SU-DHL-6 (cell line): ENCODE measurements at regions not wholly inside any gene's neighbourhood (a gene's known extent, or its start where the extent isn't known, plus 50 kb on each side); places are given as distances from the start of the nearest gene placed in this dataset.

Experiments used
- H2AFZ ChIP-seq: fragments of 200-600 bp; sonication (generic); 2 replicates; pipeline ENCODE4 v1.6.1; 2014; ENCODE audit warnings: low read depth, mild to moderate bottlenecking, moderate library complexity, mixed read lengths, antibody characterized with exemption, low read length; ENCODE audit not compliant: severe bottlenecking
- H3F3A ChIP-seq: fragments of 200-600 bp; shearing (Covaris generic); 2 replicates; pipeline ENCODE4 v1.6.0; 2016; ENCODE audit warnings: antibody characterized with exemption, mild to moderate bottlenecking; ENCODE audit not compliant: insufficient read depth
- H3K27ac ChIP-seq: fragments of 200-600 bp; sonication (generic); 2 replicates; pipeline ENCODE4 v1.5.1; 2016; ENCODE audit warnings: low read depth, mild to moderate bottlenecking, low read length, moderate library complexity, mixed read lengths
- H3K27me3 ChIP-seq: fragments of 200-600 bp; sonication (generic), shearing (Covaris generic); 2 replicates; pipeline ENCODE4 v1.6.0; 2014; ENCODE audit warnings: mild to moderate bottlenecking, low read length
- H3K36me3 ChIP-seq: fragments of 200-600 bp; sonication (generic); 2 replicates; pipeline ENCODE4 v1.6.1; 2014; ENCODE audit warnings: mild to moderate bottlenecking, low read length, mixed read lengths
- H3K4me2 ChIP-seq: fragments of 300-600, 200-600 bp; shearing (Covaris generic), sonication (generic); 2 replicates; pipeline ENCODE4 v1.6.0; 2014; ENCODE audit warnings: low read length, low read depth, mild to moderate bottlenecking; ENCODE audit not compliant: poor library complexity, severe bottlenecking
- H3K4me3 ChIP-seq: fragments of 200-600 bp; sonication (generic); 2 replicates; pipeline ENCODE4 v1.5.1; 2014; ENCODE audit warnings: antibody characterized with exemption, low read length, mild to moderate bottlenecking, mixed read lengths; ENCODE audit not compliant: insufficient read depth, poor library complexity, severe bottlenecking
- H3K79me2 ChIP-seq: fragments of 200-600 bp; sonication (generic); 2 replicates; pipeline ENCODE4 v1.6.1; 2014; ENCODE audit warnings: mild to moderate bottlenecking, low read length, moderate library complexity; ENCODE audit not compliant: insufficient read depth
- H3K9ac ChIP-seq: fragments of 200-600 bp; sonication (generic); 2 replicates; pipeline ENCODE4 v1.7.0; 2014; ENCODE audit warnings: mild to moderate bottlenecking, low read length
- H3K9me2 ChIP-seq: fragments of 200-600 bp; sonication (generic); replicated peaks from 2 replicates; pipeline ENCODE4 v1.6.1; 2014; ENCODE audit warnings: low read length; ENCODE audit not compliant: insufficient read depth
- H3K9me3 ChIP-seq: fragments of 200-600 bp; sonication (generic); 2 replicates; pipeline ENCODE4 v1.6.1; 2014; ENCODE audit warnings: low read length, mixed read lengths; ENCODE audit not compliant: insufficient read depth
- H4K20me1 ChIP-seq: fragments of 200-600 bp; sonication (generic); 2 replicates; pipeline ENCODE4 v1.6.1; 2014; ENCODE audit warnings: low read depth, mild to moderate bottlenecking, antibody characterized with exemption, low read length, moderate library complexity, mixed read lengths
- EZH2phosphoT487 ChIP-seq: fragments of 200-600 bp; sonication (generic), shearing (Covaris generic); conservative IDR thresholded peaks from 2 replicates; pipeline ENCODE4 v1.6.1; 2018; ENCODE audit warnings: mild to moderate bottlenecking, antibody characterized with exemption, low read length, moderate library complexity, mixed read lengths
- TF ChIP-seq, protein P1 (sequence below): fragments of 200-600 bp; sonication (generic); IDR thresholded peaks from one replicate; pipeline ENCODE4 v1.5.1; 2017; ENCODE audit warnings: antibody characterized with exemption, mild to moderate bottlenecking, low read length, moderate library complexity; ENCODE audit not compliant: insufficient read depth, poor library complexity, severe bottlenecking

DNA sequence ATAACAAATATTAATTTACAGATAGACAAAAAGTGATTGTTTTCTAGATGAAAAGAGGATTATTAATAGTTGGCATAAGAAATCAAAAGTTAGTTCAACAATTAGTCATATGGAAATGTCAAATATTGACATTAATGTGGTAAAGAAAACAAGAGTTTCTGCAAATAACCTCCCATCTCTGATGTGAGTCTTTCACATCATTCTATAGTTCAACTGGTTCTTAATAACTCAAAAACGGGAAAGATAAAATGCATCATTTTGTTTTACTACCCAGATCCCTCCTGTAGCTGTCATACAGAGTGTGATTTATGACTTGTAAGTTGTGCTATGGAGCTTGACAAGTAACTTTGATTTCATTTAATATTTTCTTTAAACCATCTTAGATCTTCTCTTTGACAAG, 594.8 kb downstream of the ZWINT start:
- no peak overlapping the region for H3K9ac ChIP-seq
- H2AFZ ChIP-seq, result no peak overlapping the region
- H4K20me1 ChIP-seq, result no peaks in the 10 kb centered on the region
- H3K4me3 ChIP-seq, result no peak overlapping the region
- no peaks in the 10 kb centered on the region for H3K9me2 ChIP-seq
- H3K36me3 ChIP-seq, result no peaks in the 10 kb centered on the region
- H3K27ac ChIP-seq, result no peak overlapping the region
- H3K27me3 ChIP-seq, result no peaks in the 10 kb centered on the region
- TF ChIP-seq, protein P1, sequence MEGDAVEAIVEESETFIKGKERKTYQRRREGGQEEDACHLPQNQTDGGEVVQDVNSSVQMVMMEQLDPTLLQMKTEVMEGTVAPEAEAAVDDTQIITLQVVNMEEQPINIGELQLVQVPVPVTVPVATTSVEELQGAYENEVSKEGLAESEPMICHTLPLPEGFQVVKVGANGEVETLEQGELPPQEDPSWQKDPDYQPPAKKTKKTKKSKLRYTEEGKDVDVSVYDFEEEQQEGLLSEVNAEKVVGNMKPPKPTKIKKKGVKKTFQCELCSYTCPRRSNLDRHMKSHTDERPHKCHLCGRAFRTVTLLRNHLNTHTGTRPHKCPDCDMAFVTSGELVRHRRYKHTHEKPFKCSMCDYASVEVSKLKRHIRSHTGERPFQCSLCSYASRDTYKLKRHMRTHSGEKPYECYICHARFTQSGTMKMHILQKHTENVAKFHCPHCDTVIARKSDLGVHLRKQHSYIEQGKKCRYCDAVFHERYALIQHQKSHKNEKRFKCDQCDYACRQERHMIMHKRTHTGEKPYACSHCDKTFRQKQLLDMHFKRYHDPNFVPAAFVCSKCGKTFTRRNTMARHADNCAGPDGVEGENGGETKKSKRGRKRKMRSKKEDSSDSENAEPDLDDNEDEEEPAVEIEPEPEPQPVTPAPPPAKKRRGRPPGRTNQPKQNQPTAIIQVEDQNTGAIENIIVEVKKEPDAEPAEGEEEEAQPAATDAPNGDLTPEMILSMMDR, result no peak
- no peak for TF ChIP-seq EZH2phosphoT487
- H3K9me3 ChIP-seq, result no peaks in the 10 kb centered on the region
- no peak overlapping the region for H3K4me2 ChIP-seq
- no peaks in the 10 kb centered on the region for H3F3A ChIP-seq
- H3K79me2 ChIP-seq, result no peaks in the 10 kb centered on the region

DNA sequence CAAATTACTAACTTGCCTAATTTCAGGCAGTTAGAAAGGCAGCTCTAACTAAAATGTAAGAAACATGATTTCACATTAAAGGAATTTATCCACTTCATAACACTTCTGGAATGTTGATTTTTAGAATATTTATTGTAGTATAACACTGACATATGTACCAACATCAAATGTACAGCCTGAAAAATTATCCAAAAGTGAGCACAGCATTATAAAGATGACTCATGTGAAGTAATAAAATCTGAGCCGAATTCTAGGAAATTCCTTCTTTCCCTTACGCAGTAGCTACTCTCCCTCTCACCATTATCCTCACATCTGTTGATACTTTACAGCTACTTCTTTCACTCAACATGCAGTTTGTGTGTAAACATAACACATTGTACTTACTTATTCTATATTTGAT, 610.6 kb downstream of the ZWINT start:
- H3K27ac ChIP-seq, result no peak overlapping the region
- H3K36me3 ChIP-seq, result no peaks in the 10 kb centered on the region
- H3K4me3 ChIP-seq, result no peak overlapping the region
- H3K9me2 ChIP-seq, result no peaks in the 10 kb centered on the region; the same call in 1 of the 2 replicates
- H4K20me1 ChIP-seq, result no peaks in the 10 kb centered on the region
- H3K27me3 ChIP-seq, result no peaks in the 10 kb centered on the region
- no peaks in the 10 kb centered on the region for H3F3A ChIP-seq
- TF ChIP-seq EZH2phosphoT487, result no peak
- TF ChIP-seq, protein P1, result no peak
- no peak overlapping the region for H3K9ac ChIP-seq
- no peak overlapping the region for H2AFZ ChIP-seq
- H3K4me2 ChIP-seq, result no peak overlapping the region
- no peaks in the 10 kb centered on the region for H3K79me2 ChIP-seq
- H3K9me3 ChIP-seq, result no peaks in the 10 kb centered on the region

DNA sequence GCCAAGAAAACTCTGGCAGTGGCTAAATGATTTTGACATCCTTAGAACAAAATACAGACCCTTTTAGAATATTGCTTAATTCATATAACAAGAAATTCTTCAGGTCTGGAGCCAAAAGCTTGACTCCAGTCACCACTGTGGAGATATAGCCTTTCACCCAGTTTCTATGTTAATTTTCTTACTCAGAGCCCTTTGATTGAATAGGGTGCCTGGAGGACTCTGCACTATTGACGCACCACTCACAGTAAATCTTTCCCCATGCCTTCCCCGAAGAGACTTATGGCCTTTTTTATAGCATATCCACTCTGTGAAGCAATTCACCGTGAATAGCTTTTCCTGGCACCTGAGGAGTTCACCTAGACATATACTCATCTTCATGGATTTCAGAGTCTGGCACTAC, 613.8 kb downstream of the ZWINT start:
- Histone ChIP-seq H3K9ac (no peak overlapping the region), H3K4me3 (no peak overlapping the region), H3K9me3 (no peaks in the 10 kb centered on the region), H3K27me3 (no peaks in the 10 kb centered on the region), H4K20me1 (no peaks in the 10 kb centered on the region), H2AFZ (no peak overlapping the region), H3K4me2 (no peak overlapping the region), H3F3A (no peaks in the 10 kb centered on the region), H3K27ac (no peak overlapping the region), H3K79me2 (no peaks in the 10 kb centered on the region), H3K9me2 (no peaks in the 10 kb centered on the region; the same call in 1 of the 2 replicates), H3K36me3 (no peaks in the 10 kb centered on the region)
- TF ChIP-seq, protein P1, result no peak
- TF ChIP-seq EZH2phosphoT487, result no peak

DNA sequence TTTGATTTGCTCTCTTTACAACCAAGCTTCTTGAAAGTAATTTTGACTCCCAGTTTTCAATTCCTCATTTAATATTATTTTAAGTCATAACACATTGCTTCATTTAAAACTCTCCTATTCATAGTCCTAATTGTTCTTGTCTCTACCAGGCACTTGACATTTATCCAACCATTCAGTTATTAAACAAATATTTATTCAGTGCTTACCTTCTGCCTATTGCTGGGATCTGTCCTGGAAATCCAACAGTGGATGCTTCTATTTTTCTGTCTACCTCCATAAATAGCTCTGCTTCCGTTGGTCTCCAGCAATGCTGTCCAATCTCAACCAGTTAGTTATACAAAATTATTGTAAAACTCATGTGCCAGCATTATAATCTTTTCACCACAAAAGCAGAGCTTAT, 615.1 kb downstream of the ZWINT start:
- Histone ChIP-seq H3K9me2 (no peaks in the 10 kb centered on the region; the same call in 1 of the 2 replicates), H3K27me3 (no peaks in the 10 kb centered on the region), H3K9ac (no peak overlapping the region), H3K27ac (no peak overlapping the region), H3K79me2 (no peaks in the 10 kb centered on the region), H3F3A (no peaks in the 10 kb centered on the region), H3K4me3 (no peak overlapping the region), H3K9me3 (no peaks in the 10 kb centered on the region), H4K20me1 (no peaks in the 10 kb centered on the region), H2AFZ (no peak overlapping the region), H3K36me3 (no peaks in the 10 kb centered on the region), H3K4me2 (no peak overlapping the region)
- TF ChIP-seq EZH2phosphoT487, result no peak
- TF ChIP-seq, protein P1, result no peak
